ENCODE measurements at regions not wholly inside any gene's neighbourhood (a gene's known extent, or its start where the extent isn't known, plus 50 kb on each side); places are given as distances from the start of the nearest gene placed in this dataset.

DNA sequence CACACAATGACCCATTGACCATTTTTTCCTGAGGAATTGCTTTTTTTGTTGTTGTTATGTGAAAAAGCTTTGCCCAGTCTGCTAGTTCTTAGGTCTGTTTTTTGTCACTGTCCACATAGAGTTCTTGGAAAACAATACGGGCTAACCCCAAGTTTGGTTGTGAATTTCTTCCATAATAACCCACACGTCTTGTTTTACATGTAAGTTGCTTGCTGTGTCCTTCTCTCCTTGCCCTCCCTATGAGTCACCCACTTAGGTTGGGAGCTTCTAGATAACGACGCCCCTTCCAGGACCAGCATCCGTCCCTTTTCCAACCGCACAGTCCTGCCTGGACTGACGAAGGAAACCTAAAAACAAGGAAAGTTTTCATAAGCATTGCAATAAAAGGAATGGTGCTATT, 175.3 kb upstream of the HS3ST3A1 start:
- TF ChIP-seq POLR2A (IDR thresholded peaks at IDR 0.05) (no peak), CTCF (IDR thresholded peaks at IDR 0.05 in 8 of 11, conservative IDR thresholded peaks at IDR 0.05 in 3 of 11) (no peak), POLR2AphosphoS5 (IDR thresholded peaks at IDR 0.05) (no peak)
